ENCODE measurements at regions not wholly inside any gene's neighbourhood (a gene's known extent, or its start where the extent isn't known, plus 50 kb on each side); places are given as distances from the start of the nearest gene placed in this dataset.

GRCh38 chr4:45358573-45359506, 632.5 kb upstream of the GNPDA2 start:
- DNase-seq (ENCODE audit: low read depth): no peak

DNA sequence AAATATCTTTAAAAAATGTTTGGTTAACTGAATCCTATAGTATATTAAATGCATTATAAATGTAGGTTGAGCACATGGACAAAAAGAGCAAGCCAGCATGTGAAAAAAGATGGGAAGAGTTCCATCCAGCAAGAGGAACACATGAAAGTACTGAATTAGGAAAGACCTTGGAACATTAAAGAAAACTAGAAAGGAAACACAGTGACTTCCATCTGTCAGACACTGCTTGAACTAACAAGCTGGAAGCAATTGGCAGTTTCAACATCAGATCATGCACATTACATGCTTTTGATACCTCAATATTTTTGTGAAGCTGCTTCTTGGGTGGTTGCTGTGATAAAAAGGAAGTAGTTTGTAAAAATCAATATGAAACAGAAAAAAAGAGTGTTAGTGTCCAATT, 626.8 kb upstream of the GNPDA2 start:
- no peak for DNase-seq (ENCODE audit: low read depth)

- peak; percentile 0 for DNase-seq (ENCODE audit: low read depth)
Measured at GRCh38 chr4:45350438-45350837, 624.1 kb upstream of the GNPDA2 start.

DNA sequence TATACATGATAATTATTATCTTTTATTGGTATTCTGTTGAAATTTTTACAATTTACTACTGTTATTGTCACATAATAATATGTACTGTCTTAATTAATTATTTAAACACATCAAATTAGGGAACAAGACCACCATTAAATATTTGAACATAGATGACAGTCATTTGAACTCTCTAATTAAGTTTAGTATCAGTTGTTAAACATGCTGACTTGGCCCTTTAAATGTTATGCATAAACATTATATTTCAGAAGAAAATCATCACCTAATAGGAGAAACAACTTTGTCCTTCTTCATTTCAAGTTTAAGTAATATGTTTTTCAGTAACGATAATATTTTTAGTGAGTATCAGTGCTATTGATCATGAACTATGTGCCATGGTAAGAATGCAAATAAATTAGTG, 623.5 kb upstream of the GNPDA2 start:
- DNase-seq (ENCODE audit: low read depth): no peak

DNA sequence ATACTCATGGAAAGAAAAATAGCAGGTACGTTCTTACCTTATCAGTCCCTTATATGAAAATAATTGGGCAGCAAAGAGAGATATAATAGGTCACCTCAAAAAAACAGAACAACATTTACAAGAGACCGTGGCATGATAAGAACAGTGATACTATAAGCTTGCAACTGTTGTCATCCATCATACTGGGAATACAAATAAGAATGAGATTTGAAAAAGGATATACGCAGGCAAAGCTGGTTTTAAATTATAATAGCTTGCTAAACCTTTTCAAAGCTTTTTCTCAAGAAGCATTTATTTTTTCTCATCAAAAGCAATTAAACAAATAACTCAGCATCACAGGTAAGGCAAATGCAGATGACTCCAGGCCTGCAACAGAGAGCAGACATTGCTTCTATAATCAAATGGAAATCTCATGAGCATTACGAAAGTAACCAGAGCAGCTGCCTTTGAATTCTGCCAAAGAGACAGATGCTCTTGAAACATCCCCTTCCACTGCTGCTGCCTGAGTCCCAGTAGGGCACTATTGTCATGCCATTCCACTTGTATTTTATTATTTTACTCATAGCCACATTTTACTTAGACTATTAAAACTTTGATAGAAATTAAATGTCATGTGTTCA, 620.6 kb upstream of the GNPDA2 start:
- DNase-seq (ENCODE audit: low read depth): no peak

GRCh38 chr4:45345558-45345957, 619.2 kb upstream of the GNPDA2 start:
- no peak for DNase-seq (ENCODE audit: low read depth)

- no peak for DNase-seq (ENCODE audit: low read depth)
Measured at GRCh38 chr4:45331802-45332201, 605.4 kb upstream of the GNPDA2 start.

DNA sequence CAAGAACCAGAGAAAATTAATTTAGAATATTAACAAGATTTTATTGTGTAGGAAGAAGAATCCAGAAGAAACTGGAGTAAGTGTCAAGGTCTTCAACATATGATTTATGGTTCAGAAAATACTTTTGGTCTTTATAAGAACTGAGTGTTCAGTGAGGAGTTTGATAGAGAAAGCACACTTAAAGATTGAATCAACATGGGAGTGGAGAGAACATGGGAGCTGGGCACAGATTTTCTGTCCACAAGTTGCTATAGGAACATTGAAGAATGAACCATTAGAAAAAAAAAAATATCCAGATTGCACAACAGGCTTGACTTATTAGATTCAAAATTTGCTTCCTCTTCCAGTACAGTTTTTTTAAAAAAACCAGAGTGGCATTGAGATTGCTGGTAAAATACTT, 601.2 kb upstream of the GNPDA2 start:
- no peak for DNase-seq (ENCODE audit: low read depth)

- no peak for DNase-seq (ENCODE audit: low read depth)
Measured at GRCh38 chr4:45324455-45325417, 598.4 kb upstream of the GNPDA2 start.

GRCh38 chr4:45323453-45324058, 597.2 kb upstream of the GNPDA2 start:
- DNase-seq (ENCODE audit: low read depth): no peak

DNA sequence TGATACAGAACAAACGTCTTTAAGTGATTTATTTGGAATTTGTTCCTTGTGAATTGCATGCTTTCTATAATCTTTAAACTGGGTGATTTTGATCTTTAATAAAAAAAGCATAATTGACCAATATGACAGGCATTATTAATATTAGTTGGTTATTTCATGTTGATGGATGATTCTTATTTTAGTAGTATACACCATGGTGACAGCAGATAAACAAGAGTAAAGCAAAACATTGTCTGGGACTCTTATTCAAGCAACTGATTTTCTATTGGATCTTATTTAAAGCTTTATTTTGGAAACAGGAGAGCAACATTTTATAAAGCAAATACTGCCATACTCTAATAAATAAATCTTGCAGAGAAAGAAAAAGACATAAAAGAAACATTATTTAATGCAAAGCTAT, 591.4 kb upstream of the GNPDA2 start:
- no peak for DNase-seq (ENCODE audit: low read depth)

DNA sequence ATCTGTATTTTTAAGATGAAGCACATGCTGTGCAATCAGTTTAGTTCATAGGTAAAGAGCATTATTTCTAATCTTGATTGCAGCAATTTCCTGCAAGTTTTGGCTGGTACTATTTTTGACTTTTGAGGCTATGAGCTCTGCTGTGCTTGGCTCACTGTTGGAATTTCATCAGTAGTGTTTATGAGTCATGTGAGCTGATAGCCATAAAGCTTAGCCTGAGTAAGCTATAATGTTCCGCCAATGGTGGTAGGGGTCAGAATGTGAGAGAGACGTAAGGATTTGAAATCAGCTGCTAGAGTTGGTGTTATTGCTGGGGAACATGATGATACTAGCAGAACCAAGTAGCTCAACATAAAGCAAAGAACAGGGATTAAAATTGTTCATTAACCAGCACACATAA, 590.9 kb upstream of the GNPDA2 start:
- DNase-seq (ENCODE audit: low read depth): no peak

DNA sequence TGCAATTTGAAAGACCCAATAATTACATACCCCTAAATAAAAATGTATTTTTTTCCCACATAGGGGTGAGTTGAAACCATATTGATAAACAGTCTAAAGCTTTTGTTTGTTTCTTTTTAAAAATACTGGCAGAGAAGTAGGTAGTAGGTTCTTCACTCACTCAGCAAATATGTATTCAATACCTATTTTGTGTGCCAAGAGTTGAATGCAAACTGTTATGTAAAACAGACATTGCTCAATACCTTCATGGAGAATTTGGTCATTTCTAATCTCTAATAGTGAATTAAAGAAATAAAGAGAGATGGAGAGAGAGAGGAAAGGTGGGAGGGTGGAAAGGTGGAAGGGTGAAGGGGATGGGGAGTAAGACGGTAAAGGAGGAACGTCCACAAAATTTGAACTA, 589.9 kb upstream of the GNPDA2 start:
- no peak for DNase-seq (ENCODE audit: low read depth)

DNA sequence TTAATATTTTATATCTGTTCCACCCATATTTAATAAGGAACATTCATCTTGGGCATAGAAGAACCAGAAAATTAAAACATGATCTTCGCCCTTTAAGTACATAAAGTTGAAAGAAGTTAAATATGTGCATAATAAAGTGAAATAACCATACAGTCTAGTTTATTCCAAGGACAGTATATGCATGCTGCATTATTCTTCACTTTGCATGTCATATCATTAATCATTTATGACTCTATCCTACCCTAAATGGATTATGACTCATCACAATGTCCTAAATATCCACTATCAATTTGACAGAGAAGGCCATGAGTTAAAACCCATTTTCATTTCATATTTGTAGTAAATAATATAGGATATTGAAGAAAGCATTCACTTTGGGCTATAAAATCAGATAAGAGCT, 576.5 kb upstream of the GNPDA2 start:
- no peak for DNase-seq (ENCODE audit: low read depth)

DNA sequence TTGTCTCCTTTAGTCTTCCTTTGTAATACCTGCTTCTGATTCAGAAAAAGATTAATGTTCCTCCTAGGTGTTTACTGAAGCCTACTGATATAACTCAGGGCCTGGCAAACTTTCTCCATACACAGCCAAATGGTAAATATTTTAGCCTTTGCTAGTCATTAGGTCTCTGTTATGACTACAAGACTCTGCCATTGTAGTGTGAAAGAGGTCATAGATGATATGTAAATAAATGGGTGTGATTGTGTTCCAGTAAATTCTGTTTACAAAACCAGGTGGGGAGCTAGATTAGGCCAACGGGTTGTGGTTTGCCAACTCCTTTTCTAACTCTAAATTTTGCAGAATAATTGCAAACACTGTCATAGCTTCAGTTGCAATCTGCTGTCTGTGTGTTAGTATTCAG, 568.1 kb upstream of the GNPDA2 start:
- DNase-seq (ENCODE audit: low read depth): no peak

- no peak for DNase-seq (ENCODE audit: low read depth)
Measured at GRCh38 chr4:45293335-45293734, 567.0 kb upstream of the GNPDA2 start.

GRCh38 chr4:45292844-45293243, 566.5 kb upstream of the GNPDA2 start:
- DNase-seq (ENCODE audit: low read depth): no peak

- no peak for DNase-seq (ENCODE audit: low read depth)
Measured at GRCh38 chr4:45284400-45285085, 558.2 kb upstream of the GNPDA2 start.

- DNase-seq (ENCODE audit: low read depth): no peak
Measured at GRCh38 chr4:45283352-45283751, 557.0 kb upstream of the GNPDA2 start.

GRCh38 chr4:45280121-45280520, 553.8 kb upstream of the GNPDA2 start:
- no peak for DNase-seq (ENCODE audit: low read depth)

- DNase-seq (ENCODE audit: low read depth): no peak
Measured at GRCh38 chr4:45275862-45276261, 549.5 kb upstream of the GNPDA2 start.

All from ELR (cell line).